GM18867 (cell line): ENCODE measurements at regions not wholly inside any gene's neighbourhood (a gene's known extent, or its start where the extent isn't known, plus 50 kb on each side); places are given as distances from the start of the nearest gene placed in this dataset.
"Not testable (repeated sequence)": the region's sequence is repeated elsewhere in the genome, so short reads cannot be mapped to it uniquely, and the experiment has no call there.

ENCODE experiments used
- ATAC-seq: cut with Tn5 transposase; IDR thresholded peaks from one replicate; pipeline ENCODE4 v1.9.1; 2021; ENCODE audit warnings: mild to moderate bottlenecking, moderate library complexity; ENCODE audit not compliant: unreplicated experiment

DNA sequence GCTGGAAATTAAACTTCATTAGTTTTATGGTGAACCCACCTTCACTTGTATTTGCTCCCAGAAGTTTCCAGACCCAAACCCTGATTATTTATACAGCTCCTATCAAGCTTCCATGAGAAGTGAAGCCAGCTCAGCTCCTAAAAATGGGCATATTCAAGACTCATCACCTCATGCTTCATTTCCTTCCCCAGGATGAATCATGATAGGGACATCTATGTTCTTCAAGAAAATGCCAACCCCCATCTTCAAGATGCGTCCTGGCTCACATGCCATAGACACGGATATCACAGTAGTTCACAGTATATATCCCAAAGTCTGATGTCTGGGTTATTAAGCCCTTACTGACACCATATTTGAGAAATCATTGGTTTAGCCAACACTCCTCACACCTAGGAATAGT, 217.6 kb downstream of the NPR3 start:
- ATAC-seq, result no peak

DNA sequence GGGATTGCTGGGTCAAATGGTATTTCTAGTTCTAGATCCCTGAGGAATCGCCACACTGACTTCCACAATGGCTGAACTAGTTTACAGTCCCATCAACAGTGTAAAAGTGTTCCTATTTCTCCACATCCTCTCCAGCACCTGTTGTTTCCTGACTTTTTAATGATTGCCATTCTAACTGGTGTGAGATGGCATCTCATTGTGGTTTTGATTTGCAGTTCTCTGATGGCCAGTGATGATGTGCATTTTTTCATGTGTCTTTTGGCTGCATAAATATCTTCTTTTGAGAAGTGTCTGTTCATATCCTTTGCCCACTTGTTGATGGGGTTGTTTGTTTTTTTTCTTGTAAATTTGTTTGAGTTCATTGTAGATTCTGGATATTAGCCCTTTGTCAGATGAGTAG, 220.3 kb downstream of the NPR3 start:
- not testable (repeated sequence) for ATAC-seq

DNA sequence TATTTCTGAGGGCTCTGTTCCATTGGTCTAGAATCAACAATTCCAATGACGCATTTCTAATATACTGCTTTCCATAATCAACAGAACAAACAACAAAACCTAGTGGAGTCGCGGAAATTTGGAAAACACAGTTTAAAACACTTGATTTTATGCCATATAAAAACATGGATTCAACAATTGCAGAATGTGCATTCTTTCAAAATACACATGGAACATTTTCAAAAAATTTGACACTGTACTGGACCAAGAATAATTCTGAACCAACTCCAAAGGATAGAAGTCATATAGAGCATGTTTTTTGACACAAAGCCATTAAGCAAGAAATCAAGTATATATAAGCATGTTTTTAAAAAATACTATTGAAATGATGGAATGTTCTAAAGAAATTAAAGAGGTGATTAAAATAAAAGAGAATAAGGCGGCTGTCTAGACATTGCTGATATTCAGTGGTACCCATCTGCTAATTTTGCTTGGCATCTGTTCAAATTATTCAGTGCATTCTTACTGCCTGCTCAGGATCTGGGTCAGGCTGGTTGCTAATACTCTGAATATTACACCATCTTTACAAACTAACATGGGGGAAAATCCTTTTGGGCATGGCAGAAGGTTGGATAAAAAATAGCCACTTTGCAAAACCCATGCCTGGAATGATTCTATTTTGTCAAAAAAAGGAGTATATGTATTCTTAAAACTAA, 221.3 kb downstream of the NPR3 start:
- ATAC-seq, result no peak

DNA sequence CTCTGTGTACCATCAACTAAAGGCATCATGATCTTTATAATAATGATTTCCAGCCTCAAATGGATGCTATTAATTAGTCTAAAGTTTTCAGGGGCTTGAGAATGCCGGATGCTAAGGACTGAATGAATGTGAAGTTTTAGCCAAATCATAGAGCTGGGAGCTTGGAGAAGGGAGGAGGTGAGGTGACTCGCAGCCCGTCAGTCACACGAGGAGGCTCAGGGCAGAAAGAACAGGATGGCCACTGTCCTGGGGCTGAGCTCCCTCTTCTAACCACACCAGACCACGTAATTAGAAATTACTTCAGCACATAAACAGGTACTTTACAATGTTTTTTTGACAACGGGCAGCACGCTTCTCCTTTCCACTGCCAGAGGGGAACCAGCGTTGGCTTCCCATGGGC, 222.6 kb downstream of the NPR3 start:
- ATAC-seq, result no peak

DNA sequence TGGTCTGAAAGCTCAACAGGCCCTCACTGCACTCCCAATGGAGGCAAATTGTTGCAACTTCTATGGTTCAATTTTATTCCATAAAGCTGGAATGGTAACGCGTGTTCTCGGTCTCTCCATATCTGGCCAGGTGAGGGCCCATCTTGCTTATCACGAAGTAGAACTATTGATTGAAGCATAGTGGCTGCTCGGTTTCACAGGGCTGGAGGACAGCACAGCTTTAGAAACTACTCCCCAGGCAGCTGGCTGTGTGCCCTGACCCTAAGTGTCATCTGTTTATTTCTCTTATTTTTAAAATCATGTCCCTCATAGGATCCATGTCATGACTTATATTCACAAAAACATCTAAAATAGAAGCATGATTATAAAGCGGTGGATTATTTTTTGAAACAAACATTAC, 223.4 kb downstream of the NPR3 start:
- no peak for ATAC-seq

DNA sequence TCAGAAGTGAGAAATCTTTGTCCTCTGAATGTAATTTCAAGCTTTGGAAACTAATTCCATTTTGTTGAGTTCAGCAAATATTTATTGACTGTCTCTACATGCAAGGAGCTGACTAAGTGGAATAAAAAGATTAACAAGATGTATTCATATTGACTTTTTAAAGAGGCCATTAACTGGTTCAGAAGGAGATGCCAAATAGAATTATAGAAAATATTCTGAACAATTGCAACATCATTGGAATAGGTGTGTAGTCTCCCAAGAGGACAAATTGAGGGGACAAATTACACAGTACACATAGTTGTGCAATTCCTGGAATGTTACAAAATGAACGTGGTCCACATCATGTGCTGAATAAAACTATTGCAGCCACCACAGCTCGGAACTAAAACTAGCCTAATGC, 224.2 kb downstream of the NPR3 start:
- no peak for ATAC-seq

DNA sequence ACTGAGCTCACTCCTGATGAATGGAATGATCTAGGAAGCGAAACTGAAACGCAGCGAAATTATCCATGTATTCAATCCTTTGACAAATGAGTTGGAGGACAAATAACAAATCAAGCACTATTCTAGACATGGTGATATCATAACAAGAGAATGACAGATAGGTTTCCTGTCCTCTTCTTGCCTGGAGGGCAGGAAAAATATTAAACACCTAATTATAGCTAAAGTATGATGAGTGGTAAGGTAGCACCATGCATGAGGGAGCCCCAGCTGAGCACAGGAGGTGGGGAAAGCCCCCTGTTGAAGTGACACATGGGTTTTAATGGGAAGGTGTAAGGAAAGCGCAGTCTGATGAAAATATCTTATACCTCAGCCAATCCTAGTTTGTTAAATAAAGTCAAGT, 225.2 kb downstream of the NPR3 start:
- no peak for ATAC-seq

DNA sequence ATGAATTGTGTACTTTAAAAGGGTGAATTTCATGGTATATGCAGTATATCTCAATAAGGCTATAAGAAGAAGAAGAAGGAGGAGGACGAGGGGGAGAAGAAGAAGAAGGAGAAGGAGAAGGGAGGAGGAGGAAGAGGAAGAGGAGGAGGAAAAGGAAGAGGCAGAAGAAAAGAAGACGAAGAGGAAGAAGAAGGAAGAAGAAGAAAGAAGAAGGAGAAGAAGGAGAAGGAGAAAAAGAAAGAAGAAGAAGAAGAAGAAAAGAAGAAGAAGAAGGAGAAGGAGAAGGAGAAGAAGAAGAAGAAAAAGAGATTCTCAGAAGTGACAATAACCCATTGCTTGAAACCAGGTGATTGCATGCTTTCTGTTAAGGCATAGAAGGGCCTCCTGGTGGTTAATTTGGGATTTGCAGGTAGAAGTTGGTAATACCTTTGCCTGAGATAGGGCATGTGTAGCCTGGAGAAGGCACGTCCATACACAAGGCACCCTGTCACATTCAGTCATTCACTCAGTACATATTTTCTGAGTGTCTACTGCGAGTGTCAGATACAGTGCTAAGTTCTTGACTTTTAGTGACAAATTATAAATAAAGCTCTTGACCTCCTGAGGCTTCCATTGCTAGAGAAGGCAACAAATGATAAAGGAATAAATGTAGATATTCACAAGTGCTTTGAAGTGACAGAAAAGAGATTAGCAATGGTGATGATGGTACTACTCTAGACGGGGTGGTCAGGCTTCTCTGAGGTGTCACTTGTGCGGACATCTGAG, 231.3 kb downstream of the NPR3 start:
- peak; percentile 98 for ATAC-seq

DNA sequence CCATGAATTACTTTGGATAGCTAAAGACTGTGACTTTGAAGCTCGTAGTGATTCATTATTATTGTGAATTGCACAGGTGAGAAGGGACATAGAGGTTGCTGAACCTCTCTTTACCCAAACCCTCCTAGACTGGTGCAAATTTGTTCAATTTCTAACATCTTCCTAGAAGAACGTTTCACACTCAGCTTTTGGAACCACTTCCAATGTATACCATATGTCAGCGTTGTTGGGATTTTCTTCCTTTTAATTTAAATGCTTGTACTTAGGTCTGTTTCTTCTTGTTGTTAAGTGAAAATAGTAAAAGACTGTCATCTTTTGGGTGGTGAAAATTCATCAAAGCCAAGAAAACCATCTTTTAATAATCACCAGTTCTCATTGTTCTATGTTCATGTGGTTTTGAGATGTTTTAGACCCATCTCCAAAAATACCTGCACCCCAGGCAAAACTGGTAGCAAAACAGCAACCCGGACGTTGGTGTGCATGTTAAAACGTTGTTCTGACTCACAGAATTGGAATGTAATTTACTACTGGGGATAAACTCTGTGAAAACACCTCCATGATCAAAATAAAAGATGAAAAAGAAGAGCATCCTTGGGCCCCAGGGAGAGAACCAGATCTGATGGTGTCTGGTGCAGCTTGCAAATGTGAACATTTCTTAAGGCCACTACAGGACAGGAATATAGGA, 238.3 kb downstream of the NPR3 start:
- ATAC-seq, result no peak

DNA sequence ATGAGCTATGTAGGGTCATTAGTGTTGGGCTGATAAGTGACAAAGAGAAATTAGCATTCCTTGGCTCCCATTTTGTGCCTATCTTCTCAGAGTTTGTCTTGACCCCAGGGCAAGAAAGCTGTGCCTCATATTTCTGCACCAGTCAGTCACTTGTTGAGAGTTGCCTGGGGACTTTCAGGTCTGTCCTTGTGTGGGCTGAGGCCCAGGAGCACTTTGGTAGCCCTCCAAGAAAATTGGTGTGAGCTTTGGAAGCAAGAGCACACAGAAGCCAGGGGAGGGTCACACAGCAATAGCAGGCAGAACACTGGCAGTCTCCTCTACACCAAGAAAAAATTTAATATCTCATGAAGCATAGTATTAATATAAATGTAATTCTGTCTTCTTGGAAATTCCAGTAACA, 239.9 kb downstream of the NPR3 start:
- no peak for ATAC-seq

DNA sequence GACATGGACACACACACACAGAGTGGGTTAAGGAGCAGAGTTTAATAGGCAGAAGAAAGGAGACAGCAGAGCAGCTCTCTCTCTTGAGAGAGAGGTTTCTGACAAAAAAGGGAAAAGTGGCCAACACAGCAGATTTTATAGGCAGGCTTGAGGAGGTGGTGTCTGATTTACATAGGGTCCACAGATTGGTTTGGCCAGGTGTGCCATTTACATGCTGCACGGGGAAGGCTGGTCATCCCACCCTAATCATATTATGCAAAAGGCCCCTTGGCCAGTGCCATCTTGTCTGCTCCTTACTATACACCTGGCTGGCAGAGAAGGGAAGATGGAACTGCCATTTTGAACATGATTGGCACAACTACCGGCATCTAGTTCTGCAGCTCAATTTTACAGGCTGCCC, 240.8 kb downstream of the NPR3 start:
- no peak for ATAC-seq

DNA sequence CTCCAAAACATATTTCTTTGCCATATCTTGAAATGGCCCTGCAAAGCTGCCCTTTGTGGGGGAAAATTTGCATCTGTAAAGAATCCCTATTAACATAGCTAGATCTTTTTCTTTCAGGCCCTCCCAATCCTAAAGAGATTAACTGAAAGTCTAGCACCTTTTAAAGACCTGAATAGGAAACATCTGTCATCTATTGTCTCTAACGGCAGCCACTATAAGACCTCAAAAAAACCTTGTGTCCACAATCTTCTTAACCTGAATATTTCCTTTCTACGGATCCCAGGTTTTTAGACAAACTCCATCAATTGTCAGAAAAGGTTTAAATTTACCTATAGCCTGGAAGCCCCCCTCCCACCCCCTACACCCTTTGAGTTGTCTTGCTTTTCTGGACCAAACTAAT, 241.3 kb downstream of the NPR3 start:
- ATAC-seq, result not testable (repeated sequence)

DNA sequence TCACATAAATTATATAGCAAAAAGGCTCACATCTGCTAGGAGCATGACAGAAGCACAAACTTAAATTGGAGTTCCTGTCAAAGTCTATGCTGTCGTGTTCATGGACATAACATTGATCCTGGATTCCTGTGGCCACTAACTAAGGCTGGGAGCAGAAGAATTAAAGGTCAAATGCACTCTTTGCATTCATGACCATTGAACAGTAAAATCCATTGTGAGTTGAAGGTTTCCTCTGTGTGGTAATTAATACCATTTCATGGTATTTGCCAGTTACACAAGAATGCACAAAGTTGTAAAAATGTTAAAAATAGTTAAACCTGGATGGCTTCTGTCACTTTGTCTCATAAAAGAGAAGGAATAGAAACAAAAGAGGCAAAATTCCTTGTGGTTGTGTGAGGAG, 242.6 kb downstream of the NPR3 start:
- no peak for ATAC-seq

DNA sequence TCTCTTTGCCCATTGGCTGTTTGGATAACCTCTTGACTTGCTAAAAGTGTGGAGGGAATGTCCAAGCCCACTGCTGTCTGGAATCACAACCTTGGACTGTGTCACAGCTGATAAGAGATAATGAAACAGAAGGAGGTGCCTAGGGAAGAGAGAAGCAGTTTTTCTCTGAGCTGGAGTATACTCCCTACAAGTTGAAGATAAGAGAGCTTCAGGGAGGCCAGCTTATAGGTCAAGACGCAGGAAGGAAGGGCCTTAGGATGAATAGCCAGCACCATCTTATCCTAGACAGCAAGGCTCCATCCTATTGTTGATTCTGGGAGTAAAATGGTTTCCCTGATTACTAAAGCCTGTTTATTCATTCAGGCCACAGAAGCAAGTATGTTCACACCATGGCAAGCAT, 244.7 kb downstream of the NPR3 start:
- ATAC-seq, result no peak

DNA sequence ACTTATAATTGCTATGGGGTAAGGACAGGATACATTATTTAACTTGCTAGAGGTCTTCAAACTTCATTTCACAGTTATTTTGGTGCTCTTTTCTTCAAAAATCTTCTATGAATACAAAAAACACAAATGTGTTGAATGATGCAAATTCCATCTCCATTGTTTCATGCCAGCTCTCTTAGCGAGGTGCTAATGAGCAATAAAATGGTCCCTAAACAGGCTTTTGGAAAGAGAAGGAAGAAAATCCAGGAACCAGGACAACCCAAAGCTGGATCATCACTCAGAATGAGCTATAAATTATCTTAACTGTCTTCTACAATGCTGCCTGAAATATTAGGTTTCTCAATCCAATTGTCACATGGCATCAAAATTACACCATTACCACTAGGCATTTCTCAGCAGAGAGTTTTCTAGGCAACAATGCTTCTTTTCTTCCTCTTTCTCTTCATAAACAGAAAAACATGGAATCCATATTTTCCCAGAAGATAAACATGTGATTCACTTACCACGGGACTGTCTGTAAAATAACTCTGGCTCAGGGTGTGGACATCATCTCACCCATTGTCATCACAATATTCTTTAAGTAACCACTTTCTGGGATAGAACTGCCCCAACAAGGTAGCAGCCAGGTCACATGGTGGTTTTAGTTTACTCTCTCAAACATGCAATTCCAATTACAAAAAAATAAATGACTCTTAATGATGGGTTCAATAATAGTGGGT, 249.4 kb downstream of the NPR3 start:
- no peak for ATAC-seq

DNA sequence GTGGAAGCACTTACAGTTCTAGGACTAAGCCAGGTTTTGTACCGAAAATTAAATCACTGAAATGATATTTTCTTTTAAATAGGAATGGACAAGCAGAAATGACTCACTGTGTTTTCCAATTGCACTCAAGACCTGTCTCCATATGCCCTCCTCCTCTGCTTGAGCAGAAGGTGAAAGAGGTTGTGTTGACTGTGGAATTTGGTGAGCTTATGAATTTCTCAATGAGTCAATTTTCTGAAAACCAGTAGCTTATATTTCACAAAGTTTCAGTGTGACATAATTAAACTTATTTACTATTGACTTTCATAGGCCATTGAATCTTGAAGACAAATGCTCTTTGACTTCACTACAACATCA, 249.9 kb downstream of the NPR3 start:
- no peak for ATAC-seq

DNA sequence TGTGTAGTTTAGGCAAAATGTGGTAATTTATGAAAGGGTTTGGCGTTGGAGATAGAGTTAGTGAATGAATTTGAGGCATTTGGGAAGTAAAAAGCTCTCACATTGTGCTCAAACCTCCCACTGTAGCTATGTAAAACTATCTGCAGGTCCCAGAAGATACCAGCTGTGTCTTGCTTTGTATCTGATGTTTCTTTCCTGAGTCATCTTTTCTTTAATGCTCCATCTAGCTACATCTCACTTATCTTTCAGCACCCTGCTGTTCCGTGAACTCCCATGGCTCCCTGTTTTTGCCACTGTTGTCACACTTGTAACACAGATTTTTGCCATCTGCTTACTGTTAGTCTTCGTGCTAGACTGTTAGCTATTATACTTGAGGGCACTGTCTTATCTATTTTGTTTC, 253.1 kb downstream of the NPR3 start:
- ATAC-seq, result no peak

DNA sequence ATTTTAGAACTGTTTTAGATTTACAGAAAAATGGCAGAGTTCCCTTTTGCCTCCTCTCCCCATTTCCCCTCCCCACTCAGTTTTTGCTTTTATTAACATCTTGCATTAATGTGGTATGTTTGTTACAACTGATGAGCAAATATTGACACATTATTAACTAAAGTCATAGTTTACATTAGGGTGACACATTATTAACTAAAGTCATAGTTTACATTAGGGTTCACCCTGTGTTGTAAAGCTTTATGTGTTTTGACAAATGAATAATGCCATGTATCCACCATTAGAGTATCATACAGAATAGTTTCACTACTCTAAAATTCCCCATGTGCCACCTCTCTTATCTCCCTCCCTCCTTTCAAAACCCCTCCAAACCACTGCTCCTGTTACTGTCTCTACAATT, 262.5 kb downstream of the NPR3 start:
- ATAC-seq, result no peak

DNA sequence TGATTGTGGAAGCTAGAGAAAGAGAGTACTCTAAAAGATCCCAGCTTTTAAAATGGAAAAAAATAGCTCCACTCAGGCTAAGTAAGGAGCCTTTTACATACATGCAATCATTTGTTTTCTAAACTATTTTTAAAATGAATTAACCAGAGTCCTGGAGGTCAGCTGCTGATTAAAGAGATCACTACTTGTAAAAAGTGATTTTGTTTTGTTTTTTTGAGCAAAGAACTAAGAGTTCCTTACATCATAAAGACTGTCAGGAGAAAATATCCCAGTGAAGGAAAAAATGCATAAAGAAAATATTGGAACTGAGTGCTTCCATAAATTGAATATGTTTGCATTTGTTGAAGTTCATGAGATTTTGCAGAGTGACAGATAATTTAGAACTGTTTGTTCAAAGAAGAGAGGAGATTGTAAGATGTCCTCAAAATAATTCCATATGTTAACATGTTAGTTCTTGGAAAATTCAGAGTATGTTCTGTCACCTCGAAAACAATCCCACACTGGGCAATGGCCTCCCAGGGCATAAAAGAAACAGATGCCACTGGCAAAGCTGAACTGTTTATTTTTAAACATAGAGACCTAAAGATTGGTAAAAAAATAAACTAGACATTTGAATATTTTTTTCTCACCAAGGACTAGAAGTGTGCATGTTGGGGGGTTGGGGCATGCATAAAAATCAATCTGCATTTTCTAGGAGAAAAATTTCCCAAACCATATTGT, 264.7 kb downstream of the NPR3 start:
- no peak for ATAC-seq

DNA sequence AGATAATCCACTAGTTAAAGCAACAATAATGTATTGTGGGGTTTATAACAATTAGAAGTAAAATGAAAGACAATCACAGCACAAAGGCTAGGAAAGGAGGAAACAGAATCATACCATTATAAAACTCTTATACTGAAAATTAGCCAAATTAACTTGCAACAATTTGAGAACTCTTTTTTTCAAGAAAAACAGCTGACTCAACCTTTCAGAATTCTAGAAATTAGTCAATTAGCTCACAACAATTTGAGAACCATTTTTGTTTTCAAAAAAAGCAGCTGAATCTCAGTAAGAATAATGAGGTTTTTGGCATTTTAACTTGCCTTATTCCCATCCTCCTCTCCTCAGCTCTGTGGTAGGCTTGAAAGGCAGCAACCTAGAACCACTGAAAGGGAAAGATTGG, 269.9 kb downstream of the NPR3 start:
- ATAC-seq, result no peak
